HepG2 (cell line): ENCODE measurements at regions not wholly inside any gene's neighbourhood (a gene's known extent, or its start where the extent isn't known, plus 50 kb on each side); places are given as distances from the start of the nearest gene placed in this dataset.

Source experiments
- ATAC-seq: fragments of 200-7000 bp; cut with Tn5 transposase; 3 replicates; pipeline ENCODE4 v1.9.1; 2020; ENCODE audit warnings: mild to moderate bottlenecking, moderate library complexity
- BruUV-seq: library from RNA; stranded (reverse); fragments of 400-500 nt; replicated peaks from 2 replicates; lab custom pipeline; 2021; lab: Mats Ljungman, UMichigan
- CTCF ChIA-PET: fragments of 300-600 bp; formaldehyde crosslinking; extraction: SDS; loops from one replicate; lab custom pipeline; 2021; ENCODE audit warnings: low total read pairs, inconsistent platforms, low intra/inter-chr PET ratio; lab: Yijun Ruan, JAX
- POLR2A ChIA-PET: fragments of 350-600 bp; sonication (Branson Sonifier 250); formaldehyde crosslinking; loops from one replicate; lab custom pipeline; 2020; ENCODE audit warnings: antibody characterized with exemption, inconsistent platforms; lab: Yijun Ruan, JAX
- DNase-seq: peaks from one replicate; pipeline ENCODE4 v3.0.0-alpha.2; 2015; ENCODE audit warnings: low spot score
- FAIRE-seq: peaks from 3 replicates; lab custom pipeline; 2011; peaks lifted over from hg19 to GRCh38; lab: Jason Lieb, UNC
- H2AFZ ChIP-seq: one replicate; pipeline ENCODE4 v1.6.1; 2011; ENCODE audit warnings: low read length, inconsistent platforms
- H3K27ac ChIP-seq: fragments of 300-600 bp; 3 replicates; pipeline ENCODE4 v1.8.0; 2011; ENCODE audit warnings: mixed run types, mild to moderate bottlenecking, mixed read lengths, low read length, inconsistent platforms; ENCODE audit not compliant: insufficient read depth; ENCODE audit errors: extremely low read length
- H3K27me3 ChIP-seq, 2 experiments: fragments of 200-600 bp in 1 of 2; 2 replicates in 1 of 2; 3 replicates in 1 of 2; pipeline versions ENCODE4 v1.6.0 to v1.8.0; 2011; ENCODE audit warnings: low read length in 2 of 2, mild to moderate bottlenecking in 2 of 2, moderate library complexity in 2 of 2, inconsistent platforms in 1 of 2; ENCODE audit not compliant: insufficient read depth in 2 of 2, control insufficient read depth in 1 of 2
- H3K36me3 ChIP-seq, 2 experiments: fragments of 200-600 bp in 1 of 2; replicated peaks in 1 of 2; 2 replicates in 1 of 2; 3 replicates in 1 of 2; pipeline versions ENCODE4 v1.5.1 to v1.8.0; 2011; ENCODE audit warnings: low read length in 2 of 2, inconsistent platforms in 1 of 2; ENCODE audit not compliant: insufficient read depth in 2 of 2, control insufficient read depth in 1 of 2
- H3K4me1 ChIP-seq: 2 replicates; pipeline ENCODE4 v1.5.1; 2012; ENCODE audit warnings: low read length, inconsistent platforms; ENCODE audit not compliant: insufficient read depth
- H3K4me2 ChIP-seq: 2 replicates; pipeline ENCODE4 v1.6.0; 2011; ENCODE audit warnings: low read depth, low read length, inconsistent platforms
- H3K4me3 ChIP-seq, 3 experiments: fragments of 200-600 bp in 1 of 3; sonication (generic), shearing (Covaris generic) in 1 of 3; replicated peaks in 1 of 3; 2 replicates each; pipeline ENCODE4 v1.5.1; 2011 to 2016; ENCODE audit warnings: low read length in 3 of 3, inconsistent platforms in 2 of 3, low read depth in 2 of 3, mild to moderate bottlenecking in 2 of 3, control low read depth in 1 of 3, mixed read lengths in 1 of 3; ENCODE audit not compliant: insufficient read depth in 1 of 3
- H3K79me2 ChIP-seq: one replicate; pipeline ENCODE4 v1.6.1; 2011; ENCODE audit warnings: low read length, inconsistent platforms; ENCODE audit not compliant: insufficient read depth
- H3K9ac ChIP-seq: 2 replicates; pipeline ENCODE4 v1.6.0; 2011; ENCODE audit warnings: mild to moderate bottlenecking, low read depth, low read length, inconsistent platforms; ENCODE audit not compliant: insufficient read depth
- H3K9me3 ChIP-seq: 2 replicates; pipeline ENCODE4 v1.5.1; 2012; ENCODE audit warnings: mild to moderate bottlenecking, low read length
- H4K20me1 ChIP-seq: 2 replicates; pipeline ENCODE4 v1.6.0; 2011; ENCODE audit warnings: inconsistent platforms, mild to moderate bottlenecking, low read length, moderate library complexity; ENCODE audit not compliant: insufficient read depth
- CBX5 ChIP-seq: sonication (generic); formaldehyde crosslinking; IDR thresholded peaks from 2 replicates; pipeline ENCODE4 v1.4.0; 2020; ENCODE audit warnings: missing genetic modification reagents, borderline replicate concordance
- DNMT1 ChIP-seq: sonication (generic); formaldehyde crosslinking; IDR thresholded peaks from 2 replicates; pipeline ENCODE4 v1.5.1; 2020; ENCODE audit warnings: mild to moderate bottlenecking, missing genetic modification reagents
- FOSL2 ChIP-seq: sonication (generic); formaldehyde crosslinking; IDR thresholded peaks from 2 replicates; pipeline ENCODE4 v1.4.0; 2020; ENCODE audit warnings: missing genetic modification reagents
- MYC ChIP-seq: sonication (generic); formaldehyde crosslinking; IDR thresholded peaks from 2 replicates; pipeline ENCODE4 v1.9.0; 2021; ENCODE audit warnings: missing genetic modification reagents, borderline replicate concordance
- PHF21A ChIP-seq: sonication (generic); formaldehyde crosslinking; IDR thresholded peaks from 2 replicates; pipeline ENCODE4 v1.5.0; 2020; ENCODE audit warnings: mild to moderate bottlenecking, missing genetic modification reagents
- SIN3A ChIP-seq: IDR thresholded peaks from 2 replicates; pipeline ENCODE4 v1.6.1; 2011; ENCODE audit warnings: low read depth, mild to moderate bottlenecking, control low read depth, low read length, borderline replicate concordance
- TEAD3 ChIP-seq: optimal IDR thresholded peaks from 2 replicates; pipeline ENCODE3; 2016; ENCODE audit warnings: borderline replicate concordance
- TOE1 ChIP-seq: sonication (generic); formaldehyde crosslinking; IDR thresholded peaks from 2 replicates; pipeline ENCODE4 v1.4.0; 2020; ENCODE audit warnings: mild to moderate bottlenecking, missing genetic modification reagents
- ZFP36 ChIP-seq: fragments of 150-350 bp; IDR thresholded peaks from 2 replicates; pipeline ENCODE4 v1.6.1; 2018; ENCODE audit warnings: borderline replicate concordance, low read length, low read depth; ENCODE audit not compliant: partially characterized antibody
- ZNF17 ChIP-seq: sonication (generic); formaldehyde crosslinking; IDR thresholded peaks from 2 replicates; pipeline ENCODE4 v1.5.0; 2020; ENCODE audit warnings: mild to moderate bottlenecking, missing genetic modification reagents
- ZNF282 ChIP-seq: fragments of 450-650 bp; IDR thresholded peaks from 2 replicates; pipeline ENCODE4 v1.6.1; 2018; ENCODE audit not compliant: partially characterized antibody
- ZNF558 ChIP-seq: sonication (generic); formaldehyde crosslinking; IDR thresholded peaks from 2 replicates; pipeline ENCODE4 v1.9.0; 2022; ENCODE audit warnings: mild to moderate bottlenecking, missing genetic modification reagents, borderline replicate concordance
- WGBS: methylation state at CpG from one replicate; pipeline ENCODE4 v1.1.6; 2017; ENCODE audit warnings: low lambda C conversion rate; 5-methylcytosine and 5-hydroxymethylcytosine counted together
- in situ Hi-C: cut with HindIII; loops from 2 replicates; pipeline ENCODE4 v1.10.0; 2017; ENCODE audit warnings: low pct_unique_long_range_greater_than_20kb; ENCODE audit not compliant: extremely low pct_ligation_motif_present
- intact Hi-C: fragments of 100-400 bp; cut with micrococcal nuclease; formaldehyde crosslinking; loops from one replicate; pipeline ENCODE4 v1.10.0; 2022; ENCODE audit not compliant: unreplicated experiment
- TF ChIP-seq, protein P1 (sequence below): sonication (generic); formaldehyde crosslinking; IDR thresholded peaks from 2 replicates; pipeline ENCODE4 v1.5.0; 2020; ENCODE audit warnings: mild to moderate bottlenecking, missing genetic modification reagents
- TF ChIP-seq, protein P2 (sequence below): IDR thresholded peaks from 2 replicates; pipeline ENCODE4 v1.6.1; 2016; ENCODE audit warnings: mild to moderate bottlenecking
- TF ChIP-seq, protein P3 (sequence below): sonication (generic); formaldehyde crosslinking; IDR thresholded peaks from 2 replicates; pipeline ENCODE4 v1.5.1; 2020; ENCODE audit warnings: missing genetic modification reagents, mild to moderate bottlenecking, borderline replicate concordance

DNA sequence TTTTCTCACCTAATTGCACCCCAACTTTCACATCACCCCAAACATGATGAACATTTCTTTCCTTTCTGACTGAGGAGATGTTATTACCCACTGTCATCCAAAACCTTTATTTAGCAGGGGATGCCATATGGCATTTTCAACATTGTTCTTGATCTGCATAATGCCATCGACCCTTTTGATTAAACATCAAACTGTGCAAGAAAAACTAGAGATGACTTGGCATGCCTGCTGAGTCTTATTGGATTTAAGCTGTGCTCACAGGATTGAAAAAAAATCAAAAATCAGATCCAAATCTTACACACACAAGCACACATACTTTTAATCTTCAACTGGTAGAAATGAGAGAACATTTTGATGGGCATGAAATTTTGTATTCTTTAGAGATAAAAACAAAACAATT, 536.0 kb downstream of the TMX3 start:
- Histone ChIP-seq H3K27ac (no peak overlapping the region), H3K36me3 (no peaks in the 10 kb centered on the region), H3K79me2 (no peaks in the 10 kb centered on the region), H3K9me3 (no peaks in the 10 kb centered on the region), H3K9ac (no peak overlapping the region), H3K4me3 (no peak overlapping the region), H2AFZ (no peak overlapping the region), H3K27me3 (no peaks in the 10 kb centered on the region), H4K20me1 (no peaks in the 10 kb centered on the region), H3K4me1 (peaks cover 13% of the 10 kb centered on the region; the same call in 1 of the 2 replicates), H3K4me2 (no peak overlapping the region)
- TF ChIP-seq ZNF282 (no peak), ZNF17 (CRISPR knock-in tag) (no peak), SIN3A (no peak), TOE1 (no peak), TEAD3 (CRISPR knock-in tag) (no peak), FOSL2 (CRISPR knock-in tag) (no peak), PHF21A (no peak), CBX5 (no peak), ZFP36 (no peak), MYC (CRISPR knock-in tag) (no peak), ZNF558 (no peak), DNMT1 (CRISPR knock-in tag) (no peak)
- TF ChIP-seq, protein P1, sequence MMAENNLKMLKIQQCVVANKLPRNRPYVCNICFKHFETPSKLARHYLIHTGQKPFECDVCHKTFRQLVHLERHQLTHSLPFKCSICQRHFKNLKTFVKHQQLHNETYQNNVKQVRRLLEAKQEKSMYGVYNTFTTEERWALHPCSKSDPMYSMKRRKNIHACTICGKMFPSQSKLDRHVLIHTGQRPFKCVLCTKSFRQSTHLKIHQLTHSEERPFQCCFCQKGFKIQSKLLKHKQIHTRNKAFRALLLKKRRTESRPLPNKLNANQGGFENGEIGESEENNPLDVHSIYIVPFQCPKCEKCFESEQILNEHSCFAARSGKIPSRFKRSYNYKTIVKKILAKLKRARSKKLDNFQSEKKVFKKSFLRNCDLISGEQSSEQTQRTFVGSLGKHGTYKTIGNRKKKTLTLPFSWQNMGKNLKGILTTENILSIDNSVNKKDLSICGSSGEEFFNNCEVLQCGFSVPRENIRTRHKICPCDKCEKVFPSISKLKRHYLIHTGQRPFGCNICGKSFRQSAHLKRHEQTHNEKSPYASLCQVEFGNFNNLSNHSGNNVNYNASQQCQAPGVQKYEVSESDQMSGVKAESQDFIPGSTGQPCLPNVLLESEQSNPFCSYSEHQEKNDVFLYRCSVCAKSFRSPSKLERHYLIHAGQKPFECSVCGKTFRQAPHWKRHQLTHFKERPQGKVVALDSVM (CRISPR knock-in tag) = no peak
- TF ChIP-seq, protein P2, sequence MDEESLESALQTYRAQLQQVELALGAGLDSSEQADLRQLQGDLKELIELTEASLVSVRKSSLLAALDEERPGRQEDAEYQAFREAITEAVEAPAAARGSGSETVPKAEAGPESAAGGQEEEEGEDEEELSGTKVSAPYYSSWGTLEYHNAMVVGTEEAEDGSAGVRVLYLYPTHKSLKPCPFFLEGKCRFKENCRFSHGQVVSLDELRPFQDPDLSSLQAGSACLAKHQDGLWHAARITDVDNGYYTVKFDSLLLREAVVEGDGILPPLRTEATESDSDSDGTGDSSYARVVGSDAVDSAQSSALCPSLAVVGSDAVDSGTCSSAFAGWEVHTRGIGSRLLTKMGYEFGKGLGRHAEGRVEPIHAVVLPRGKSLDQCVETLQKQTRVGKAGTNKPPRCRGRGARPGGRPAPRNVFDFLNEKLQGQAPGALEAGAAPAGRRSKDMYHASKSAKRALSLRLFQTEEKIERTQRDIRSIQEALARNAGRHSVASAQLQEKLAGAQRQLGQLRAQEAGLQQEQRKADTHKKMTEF (CRISPR knock-in tag) = no peak
- TF ChIP-seq, protein P3, sequence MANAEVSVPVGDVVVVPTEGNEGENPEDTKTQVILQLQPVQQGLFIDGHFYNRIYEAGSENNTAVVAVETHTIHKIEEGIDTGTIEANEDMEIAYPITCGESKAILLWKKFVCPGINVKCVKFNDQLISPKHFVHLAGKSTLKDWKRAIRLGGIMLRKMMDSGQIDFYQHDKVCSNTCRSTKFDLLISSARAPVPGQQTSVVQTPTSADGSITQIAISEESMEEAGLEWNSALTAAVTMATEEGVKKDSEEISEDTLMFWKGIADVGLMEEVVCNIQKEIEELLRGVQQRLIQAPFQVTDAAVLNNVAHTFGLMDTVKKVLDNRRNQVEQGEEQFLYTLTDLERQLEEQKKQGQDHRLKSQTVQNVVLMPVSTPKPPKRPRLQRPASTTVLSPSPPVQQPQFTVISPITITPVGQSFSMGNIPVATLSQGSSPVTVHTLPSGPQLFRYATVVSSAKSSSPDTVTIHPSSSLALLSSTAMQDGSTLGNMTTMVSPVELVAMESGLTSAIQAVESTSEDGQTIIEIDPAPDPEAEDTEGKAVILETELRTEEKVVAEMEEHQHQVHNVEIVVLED (CRISPR knock-in tag) = no peak
- ATAC-seq (no peak), FAIRE-seq (no peak), DNase-seq (no peak)
- POLR2A ChIA-PET = no interaction called here
- intact Hi-C loops (no loop called here), in situ Hi-C loops (no loop called here)
- CTCF ChIA-PET = no interaction called here
- WGBS = 4% methylated on average over 1 of the region's 1 CpG
- BruUV-seq = no TSS peak
